Right renal pelvis (tissue), 4 donors: ENCODE measurements at regions not wholly inside any gene's neighbourhood (a gene's known extent, or its start where the extent isn't known, plus 50 kb on each side); places are given as distances from the start of the nearest gene placed in this dataset.

Source experiments
- DNase-seq, 4 donors: peaks; one replicate each; pipeline ENCODE4 v3.0.0-alpha.2; 2013; ENCODE audit warnings: low read depth in 4 of 4, low spot score in 3 of 4, missing footprints in 1 of 4

DNA sequence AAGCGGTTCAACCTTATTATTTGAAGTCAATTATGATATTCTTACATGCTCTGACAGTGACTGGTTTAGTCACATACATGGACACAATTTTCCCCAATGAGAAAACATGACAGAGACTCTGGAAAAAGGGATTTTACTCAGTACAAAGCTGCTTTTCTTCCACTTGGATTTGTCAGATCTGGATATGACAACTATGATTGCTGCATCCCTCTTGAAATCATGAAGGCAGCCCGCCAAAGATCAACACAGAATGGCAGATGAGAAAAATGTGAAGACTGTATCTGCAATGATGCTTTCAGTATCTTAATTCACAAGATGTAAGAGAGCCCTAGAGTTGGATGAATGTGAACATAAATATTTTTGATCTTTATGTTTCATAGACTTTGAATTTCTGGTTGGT, 439.6 kb downstream of the CDH8 start:
- DNase-seq, result no peak

DNA sequence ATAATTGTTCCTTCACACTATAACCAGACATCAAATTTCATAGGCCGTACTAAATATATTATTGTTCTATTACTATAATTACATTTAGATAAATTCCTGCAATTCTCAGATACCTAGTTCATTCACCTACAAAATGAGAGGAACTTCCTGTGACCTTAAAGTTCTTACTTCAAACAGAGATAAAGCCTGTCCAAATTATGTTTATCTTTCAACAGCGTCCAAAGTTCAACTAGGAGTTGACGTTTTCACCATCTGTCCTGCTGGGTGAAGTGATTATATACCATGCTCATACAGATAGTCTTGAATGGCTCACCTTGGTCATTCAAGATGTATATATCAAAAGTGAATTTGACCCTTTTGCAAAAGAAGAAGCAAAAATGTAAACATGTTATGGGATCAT, 440.6 kb downstream of the CDH8 start:
- no peak for DNase-seq

- no peak for DNase-seq
Measured at GRCh38 chr16:61590577-61590976, 445.7 kb downstream of the CDH8 start.

DNA sequence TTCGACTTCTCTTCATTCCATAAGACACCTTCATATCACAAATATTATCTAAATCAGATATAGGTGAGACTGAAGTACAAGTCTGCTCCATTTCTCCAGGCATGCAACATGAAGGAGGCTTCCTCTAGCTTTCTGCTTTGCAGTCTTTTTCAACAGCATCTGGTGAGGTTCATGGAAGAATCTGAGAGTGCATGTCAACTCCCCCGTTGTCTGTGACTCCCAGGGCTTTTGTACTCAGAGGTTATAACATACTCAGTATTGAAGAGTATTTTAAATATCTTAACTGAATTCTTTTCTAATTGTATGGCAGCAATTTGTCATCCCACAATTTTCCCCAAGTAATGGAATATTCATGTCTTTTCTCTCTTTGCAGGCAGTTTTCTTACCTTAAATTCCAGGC, 448.7 kb downstream of the CDH8 start:
- no peak for DNase-seq

DNA sequence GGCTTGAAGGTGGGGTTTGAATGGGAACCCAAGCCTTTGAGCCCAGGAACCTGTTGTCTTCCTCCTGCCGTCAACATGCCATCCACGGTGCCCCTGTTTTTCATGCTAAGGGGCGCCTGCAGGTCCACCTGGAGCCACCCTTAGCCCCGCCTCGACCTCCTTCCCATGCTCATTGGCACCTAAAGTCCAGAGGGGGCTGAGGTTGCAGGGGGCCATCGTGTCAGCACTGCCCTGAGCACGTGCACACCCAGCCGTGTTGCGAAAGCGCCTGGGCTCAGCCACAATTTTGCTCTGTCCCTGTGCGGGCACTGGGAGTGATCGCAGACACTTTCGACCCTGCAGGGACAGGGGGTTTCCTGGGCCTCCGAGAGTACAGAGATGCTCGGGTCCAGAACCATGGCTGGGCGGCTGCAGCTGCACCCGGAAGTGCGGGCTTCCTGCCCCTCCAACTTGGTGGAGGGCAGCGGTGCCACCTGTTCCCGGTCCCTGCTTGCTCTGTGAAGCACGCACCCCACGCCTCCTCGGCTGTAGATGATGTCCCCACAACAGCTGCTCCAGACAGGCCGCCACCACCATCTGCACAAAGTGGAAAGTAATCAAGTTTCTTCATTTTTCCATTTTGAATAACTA, 454.7 kb downstream of the CDH8 start:
- DNase-seq, result no peak

GRCh38 chr16:61580579-61580978, 455.7 kb downstream of the CDH8 start:
- DNase-seq, result no peak

DNA sequence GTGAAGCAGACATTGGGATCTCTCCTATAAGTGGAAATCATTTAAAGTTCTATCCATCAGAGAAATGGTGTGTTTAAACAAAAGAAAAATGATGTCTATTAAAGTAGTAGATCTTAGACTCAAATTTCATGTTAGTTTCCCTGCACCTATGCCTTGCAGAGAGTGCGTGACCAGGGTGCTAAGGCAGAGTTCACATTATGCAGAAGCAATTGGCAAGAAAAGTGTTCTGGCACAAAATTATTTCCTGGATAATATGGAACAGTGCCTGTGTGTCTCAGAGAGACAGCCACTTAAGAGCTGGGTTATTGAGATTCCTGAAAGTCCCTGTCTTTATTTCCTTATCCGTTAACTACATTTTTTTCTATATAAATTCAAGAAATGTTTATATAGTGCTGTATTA, 457.0 kb downstream of the CDH8 start:
- DNase-seq, result no peak

GRCh38 chr16:61576476-61576875, 459.8 kb downstream of the CDH8 start:
- DNase-seq, result no peak

GRCh38 chr16:61575617-61576016, 460.6 kb downstream of the CDH8 start:
- no peak for DNase-seq

- no peak for DNase-seq
Measured at GRCh38 chr16:61569028-61569427, 467.2 kb downstream of the CDH8 start.

DNA sequence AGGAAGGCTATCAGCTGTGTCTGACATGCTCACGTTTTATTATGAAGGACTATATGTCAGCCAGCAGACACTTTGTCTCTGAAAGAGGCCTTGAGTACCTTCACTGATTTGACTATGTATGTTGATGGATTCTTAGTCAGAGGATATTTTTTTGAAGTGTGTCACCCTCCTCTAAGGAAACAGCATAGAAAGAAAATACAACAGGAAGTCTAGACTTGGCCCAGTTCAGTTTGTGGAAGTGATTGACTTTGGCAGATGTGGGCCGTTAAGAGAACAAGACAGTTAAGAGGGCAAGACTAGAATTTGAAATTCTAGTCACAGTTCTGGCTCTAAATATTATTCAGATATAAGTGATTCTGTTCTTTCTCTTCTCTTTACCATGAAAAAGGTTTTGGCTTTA, 471.5 kb downstream of the CDH8 start:
- no peak for DNase-seq

DNA sequence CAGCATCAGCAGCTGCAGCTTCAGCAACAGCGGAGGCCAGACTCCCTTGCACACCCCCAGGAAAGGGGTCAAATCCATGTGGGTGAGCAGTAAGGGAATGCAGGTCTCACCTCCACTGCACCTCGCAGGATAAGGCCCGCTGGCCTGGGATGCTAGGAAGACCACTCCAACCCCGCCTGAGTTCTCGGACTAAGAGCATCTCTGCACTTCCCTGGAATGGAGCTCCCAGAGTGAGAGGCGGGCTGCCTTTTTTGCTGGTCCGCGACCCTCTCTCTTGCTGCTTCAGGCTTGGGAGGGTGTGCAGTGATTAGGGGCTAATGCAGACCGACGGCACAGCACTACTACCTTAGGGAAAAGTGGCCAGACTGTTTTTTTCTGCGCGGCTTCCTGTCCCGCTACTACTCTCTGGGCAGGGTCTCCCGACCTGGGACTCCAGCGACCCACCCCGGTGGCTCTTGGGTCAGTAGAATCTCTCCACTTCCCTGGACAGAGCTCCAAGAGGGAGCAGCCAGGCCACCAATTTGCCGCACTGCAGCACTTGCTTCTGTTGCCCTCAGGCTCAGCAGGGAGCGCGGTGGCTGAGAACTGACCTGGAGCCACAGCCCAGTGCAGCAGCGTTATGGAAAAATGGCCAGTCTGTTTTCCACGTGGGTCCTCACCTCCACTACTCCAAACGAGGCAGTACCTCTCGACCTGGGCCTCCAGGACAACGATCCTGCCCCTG, 480.4 kb downstream of the CDH8 start:
- DNase-seq, result no peak

DNA sequence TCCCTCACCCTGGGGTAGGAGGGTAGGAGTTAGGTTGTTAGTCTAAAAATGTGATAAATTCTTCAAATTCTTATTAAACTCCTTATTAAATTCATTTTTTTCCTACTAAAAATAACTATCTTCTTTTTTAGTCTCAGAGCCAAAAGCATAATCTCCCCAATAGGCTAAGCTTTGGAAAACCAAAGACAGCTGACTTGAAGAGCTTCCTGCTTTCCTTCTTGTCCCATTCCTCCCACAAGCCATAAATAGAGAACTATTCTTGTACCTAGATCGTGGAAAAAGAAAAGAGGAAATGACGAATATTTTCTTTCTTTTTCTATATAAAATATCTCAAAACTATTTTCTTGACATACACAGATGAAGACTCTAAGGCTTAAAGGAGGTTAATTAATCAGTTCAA, 486.9 kb downstream of the CDH8 start:
- no peak for DNase-seq

GRCh38 chr16:61547626-61548025, 488.6 kb downstream of the CDH8 start:
- DNase-seq, result no peak

DNA sequence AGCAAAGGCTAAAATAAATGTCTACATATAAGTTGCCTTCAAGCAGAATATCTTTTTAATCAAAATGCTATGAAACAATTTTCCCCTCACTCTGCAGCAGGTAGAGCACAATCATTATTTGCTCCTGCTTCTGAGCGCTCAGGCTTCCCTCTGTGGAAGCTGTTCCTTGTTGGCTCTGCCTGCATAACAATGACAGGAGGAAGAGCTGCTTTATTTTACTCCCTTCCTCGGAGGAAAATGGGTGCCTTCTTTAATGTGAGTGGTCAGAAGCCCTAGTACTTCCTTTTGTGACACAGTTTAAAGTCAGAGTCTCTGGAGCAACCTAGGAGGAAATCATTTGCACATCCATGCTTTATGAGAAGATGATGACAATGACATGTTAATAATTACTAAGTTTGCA, 492.1 kb downstream of the CDH8 start:
- DNase-seq, result no peak

- no peak for DNase-seq
Measured at GRCh38 chr16:61540216-61540615, 496.0 kb downstream of the CDH8 start.

GRCh38 chr16:61530697-61531096, 505.5 kb downstream of the CDH8 start:
- no peak for DNase-seq

GRCh38 chr16:61500851-61501250, 535.4 kb downstream of the CDH8 start:
- DNase-seq, result no peak

- no peak for DNase-seq
Measured at GRCh38 chr16:61480250-61480649, 556.0 kb downstream of the CDH8 start.

DNA sequence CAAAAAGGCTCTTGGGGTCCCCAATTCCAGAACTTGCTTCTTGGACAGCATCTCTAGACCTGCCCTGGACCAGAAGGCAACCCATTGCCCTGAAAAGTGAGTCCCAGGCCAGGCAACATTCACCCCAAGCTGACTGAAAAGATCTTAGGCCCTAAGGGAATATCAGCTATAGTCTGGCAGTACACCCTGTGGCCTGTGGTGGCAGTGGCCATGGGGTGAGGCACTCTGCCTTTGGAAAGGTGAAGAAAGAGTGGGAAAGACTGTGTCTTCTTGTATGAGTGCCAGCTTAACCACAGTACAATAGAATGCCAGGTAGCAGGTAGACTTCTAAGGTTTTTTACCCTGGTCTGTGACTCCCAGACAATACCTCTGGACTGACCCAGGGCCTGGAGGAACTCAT, 564.5 kb downstream of the CDH8 start:
- no peak for DNase-seq

GRCh38 chr16:61471023-61471422, 565.2 kb downstream of the CDH8 start:
- no peak for DNase-seq

DNA sequence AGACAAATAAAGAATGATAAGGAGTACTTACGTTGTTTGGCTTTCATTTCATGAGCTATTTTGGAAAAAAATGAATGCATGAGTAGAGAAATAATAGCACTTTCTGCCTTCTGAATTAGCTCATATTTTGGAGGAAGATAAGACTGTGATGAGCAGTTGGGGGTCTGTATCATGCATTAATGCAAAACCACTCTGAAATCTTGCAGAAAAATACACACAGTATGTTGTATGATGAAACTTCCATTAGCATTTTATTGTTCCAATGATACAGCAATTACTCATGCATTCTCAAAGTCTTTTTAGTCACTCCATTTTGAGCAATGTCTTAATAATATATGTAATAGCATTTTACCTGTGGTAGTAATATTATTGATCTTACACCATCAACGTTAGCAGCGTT, 571.0 kb downstream of the CDH8 start:
- no peak for DNase-seq

DNA sequence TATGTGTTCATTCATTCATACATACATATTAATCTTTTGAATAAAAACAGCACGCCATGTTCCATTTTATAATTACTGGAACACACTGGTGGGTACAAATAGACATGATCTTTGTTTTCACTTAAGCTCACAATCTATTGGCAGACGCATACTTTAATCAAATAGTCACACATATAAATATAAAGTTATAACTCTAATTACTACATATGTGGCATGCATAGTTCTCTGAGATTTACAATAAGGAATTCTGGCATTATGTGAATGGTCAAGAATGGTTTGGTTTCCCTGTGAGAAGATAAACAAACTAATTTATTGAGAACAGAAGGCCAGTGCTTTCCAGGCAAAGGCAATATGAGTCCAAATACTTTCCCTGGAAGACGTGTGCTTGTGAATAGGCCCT, 576.2 kb downstream of the CDH8 start:
- no peak for DNase-seq
